Heart left ventricle (tissue), 13 donors: ENCODE measurements at regions not wholly inside any gene's neighbourhood (a gene's known extent, or its start where the extent isn't known, plus 50 kb on each side); places are given as distances from the start of the nearest gene placed in this dataset.
"Not testable (repeated sequence)": the region's sequence is repeated elsewhere in the genome, so short reads cannot be mapped to it uniquely, and the experiment has no call there.

Experiments
- CTCF ChIP-seq, 12 donors: fragments of 200-600 bp; sonication (generic) in 4 of 12; IDR thresholded peaks; one replicate each; pipeline versions ENCODE4 v1.5.0 to v1.8.0; 2018 to 2022; ENCODE audit warnings: antibody characterized with exemption in 12 of 12, mild to moderate bottlenecking in 5 of 12
- POLR2A ChIP-seq, 2 donors: fragments of 450-650 bp; IDR thresholded peaks; one replicate each; pipeline ENCODE4 v1.6.1; 2017; ENCODE audit warnings: antibody characterized with exemption in 2 of 2, mild to moderate bottlenecking in 2 of 2, moderate library complexity in 2 of 2
- donor health status: ischemic (EF 13 %, LVEDD 7.1; RV severe dilation, severe dysfunction).
- donor health status: DM: no; HTN: yes; CAD: no.
- donor health status: DM: no; HTN: no; CAD: no.
- donor health status: ischemic (EF 25% LVEDD 6.9; RV normal size, moderate dysfunction).
- donor health status: ischemic (EF 25% LVEDD 5.7; RV mildly dilated, moderate dysfunction).
- donor health status: ischemic (EF 35%, LVEDD 5.7; RV mildly dilated, moderate dysfunction).
- donor health status: nonischemic (EF 11% LVEDD 7.7; RV severe dilation, severe dysfunction).
- donor health status: DM: yes; HTN: yes; CAD: no.
- donor health status: PGD.
- donor health status: ischemic (EF 29% LVEDD 5.4; RV normal size, mild dysfunction).
- donor health status: nonischemic (EF 23%, LVEDD 6.1; RV moderate dilation, normal function).

GRCh38 chr14:87733115-87733514 is 259.9 kb downstream of the GALC start:
- not testable (repeated sequence) for TF ChIP-seq CTCF, POLR2A (IDR thresholded peaks at IDR 0.05)
